ENCODE measurements at regions not wholly inside any gene's neighbourhood (a gene's known extent, or its start where the extent isn't known, plus 50 kb on each side); places are given as distances from the start of the nearest gene placed in this dataset.

DNA sequence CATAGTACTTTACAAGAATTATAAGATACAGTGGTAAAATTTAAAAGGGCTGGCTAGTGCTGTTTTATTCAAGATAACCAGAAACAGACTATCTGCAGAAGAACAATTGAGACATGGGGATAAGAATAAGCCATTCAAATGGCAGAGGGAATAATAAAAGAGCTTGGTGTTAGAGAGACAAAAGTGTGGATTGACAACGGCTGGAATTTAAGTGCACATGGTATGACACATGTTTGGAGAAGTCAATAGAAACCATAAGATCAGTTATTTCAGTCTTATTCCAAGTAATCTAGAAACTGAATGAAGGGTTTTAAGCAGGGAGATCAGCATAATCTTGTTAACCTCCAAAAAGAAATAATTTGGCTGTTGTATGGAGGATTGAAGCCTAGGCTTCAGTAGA is 1205.5 kb upstream of the CITED2 start:
- TF ChIP-seq, protein P1, sequence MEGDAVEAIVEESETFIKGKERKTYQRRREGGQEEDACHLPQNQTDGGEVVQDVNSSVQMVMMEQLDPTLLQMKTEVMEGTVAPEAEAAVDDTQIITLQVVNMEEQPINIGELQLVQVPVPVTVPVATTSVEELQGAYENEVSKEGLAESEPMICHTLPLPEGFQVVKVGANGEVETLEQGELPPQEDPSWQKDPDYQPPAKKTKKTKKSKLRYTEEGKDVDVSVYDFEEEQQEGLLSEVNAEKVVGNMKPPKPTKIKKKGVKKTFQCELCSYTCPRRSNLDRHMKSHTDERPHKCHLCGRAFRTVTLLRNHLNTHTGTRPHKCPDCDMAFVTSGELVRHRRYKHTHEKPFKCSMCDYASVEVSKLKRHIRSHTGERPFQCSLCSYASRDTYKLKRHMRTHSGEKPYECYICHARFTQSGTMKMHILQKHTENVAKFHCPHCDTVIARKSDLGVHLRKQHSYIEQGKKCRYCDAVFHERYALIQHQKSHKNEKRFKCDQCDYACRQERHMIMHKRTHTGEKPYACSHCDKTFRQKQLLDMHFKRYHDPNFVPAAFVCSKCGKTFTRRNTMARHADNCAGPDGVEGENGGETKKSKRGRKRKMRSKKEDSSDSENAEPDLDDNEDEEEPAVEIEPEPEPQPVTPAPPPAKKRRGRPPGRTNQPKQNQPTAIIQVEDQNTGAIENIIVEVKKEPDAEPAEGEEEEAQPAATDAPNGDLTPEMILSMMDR (IDR thresholded peaks at IDR 0.05) = no peak
- TF ChIP-seq EZH2 (IDR thresholded peaks at IDR 0.05) (no peak), EZH2phosphoT487 (IDR thresholded peaks at IDR 0.05) (no peak)
